HEK293 (cell line): ENCODE measurements at regions not wholly inside any gene's neighbourhood (a gene's known extent, or its start where the extent isn't known, plus 50 kb on each side); places are given as distances from the start of the nearest gene placed in this dataset.

ENCODE experiments used
- HOXA7 ChIP-seq: sonication (generic); formaldehyde crosslinking; IDR thresholded peaks from 2 replicates; pipeline ENCODE4 v1.8.1; 2022; ENCODE audit warnings: missing genetic modification reagents, borderline replicate concordance
- PRDM1 ChIP-seq: fragments of 450-650 bp; formaldehyde crosslinking; IDR thresholded peaks from 2 replicates; pipeline ENCODE4; 2016; ENCODE audit warnings: missing biosample characterization, missing genetic modification characterization
- SP7 ChIP-seq: fragments of 450-650 bp; formaldehyde crosslinking; IDR thresholded peaks from 2 replicates; pipeline ENCODE4 v1.5.1; 2016; ENCODE audit warnings: missing biosample characterization, missing genetic modification characterization
- ZBTB21 ChIP-seq: fragments of 450-650 bp; formaldehyde crosslinking; IDR thresholded peaks from 2 replicates; pipeline ENCODE4 v1.5.1; 2017; ENCODE audit warnings: missing biosample characterization, missing genetic modification characterization
- ZNF174 ChIP-seq: fragments of 450-650 bp; formaldehyde crosslinking; IDR thresholded peaks from 2 replicates; pipeline ENCODE4 v1.5.0; 2017; ENCODE audit warnings: missing biosample characterization, mild to moderate bottlenecking, missing genetic modification characterization
- ZNF184 ChIP-seq: fragments of 450-650 bp; IDR thresholded peaks from 2 replicates; pipeline ENCODE4 v1.5.1; 2018; ENCODE audit warnings: missing biosample characterization, mild to moderate bottlenecking, missing genetic modification characterization
- ZNF747 ChIP-seq: fragments of 450-650 bp; formaldehyde crosslinking; IDR thresholded peaks from 2 replicates; pipeline ENCODE4 v1.5.1; 2016; ENCODE audit warnings: missing biosample characterization, missing genetic modification characterization
- ZNF792 ChIP-seq: fragments of 450-650 bp; formaldehyde crosslinking; IDR thresholded peaks from 2 replicates; pipeline ENCODE4 v1.5.1; 2016; ENCODE audit warnings: missing biosample characterization, missing genetic modification characterization
- TF ChIP-seq, protein P1 (sequence below): fragments of 450-650 bp; formaldehyde crosslinking; IDR thresholded peaks from 2 replicates; pipeline ENCODE4 v1.5.1; 2016; ENCODE audit warnings: missing biosample characterization, missing genetic modification characterization
- TF ChIP-seq, protein P2 (sequence below): IDR thresholded peaks from 2 replicates; pipeline ENCODE4 v1.6.1; 2011; ENCODE audit warnings: mild to moderate bottlenecking, low read depth, low read length, borderline replicate concordance
- TF ChIP-seq, protein P3 (sequence below): fragments of 450-650 bp; IDR thresholded peaks from 2 replicates; pipeline ENCODE4 v1.5.1; 2018; ENCODE audit warnings: missing biosample characterization, mild to moderate bottlenecking, missing genetic modification characterization

DNA sequence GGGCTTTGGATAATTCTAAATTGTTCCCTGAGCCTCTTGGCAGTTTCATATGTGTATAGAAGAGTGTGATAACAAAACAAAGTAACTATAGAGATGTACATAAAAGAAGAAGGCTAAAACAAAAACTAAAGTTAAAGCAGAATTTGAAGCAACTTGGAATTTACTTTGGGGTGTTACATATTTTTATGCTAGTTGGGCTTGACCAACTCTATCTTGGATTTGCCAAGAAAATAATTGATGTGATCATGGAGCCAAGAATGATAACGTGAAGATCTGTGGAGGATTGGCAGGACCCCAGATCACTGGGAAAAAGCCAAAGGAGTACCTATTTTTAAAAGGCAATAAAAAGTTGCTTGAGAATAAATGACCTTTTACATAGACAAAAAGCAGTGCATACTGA, 206.9 kb downstream of the LMO4 start:
- TF ChIP-seq ZBTB21 (no peak), ZNF792 (tag by site-specific recombination) (no peak), HOXA7 (CRISPR knock-in tag) (no peak), SP7 (no peak), ZNF747 (tag by site-specific recombination) (no peak), ZNF174 (no peak), ZNF184 (tag by site-specific recombination) (no peak), PRDM1 (no peak)
- TF ChIP-seq, protein P1, sequence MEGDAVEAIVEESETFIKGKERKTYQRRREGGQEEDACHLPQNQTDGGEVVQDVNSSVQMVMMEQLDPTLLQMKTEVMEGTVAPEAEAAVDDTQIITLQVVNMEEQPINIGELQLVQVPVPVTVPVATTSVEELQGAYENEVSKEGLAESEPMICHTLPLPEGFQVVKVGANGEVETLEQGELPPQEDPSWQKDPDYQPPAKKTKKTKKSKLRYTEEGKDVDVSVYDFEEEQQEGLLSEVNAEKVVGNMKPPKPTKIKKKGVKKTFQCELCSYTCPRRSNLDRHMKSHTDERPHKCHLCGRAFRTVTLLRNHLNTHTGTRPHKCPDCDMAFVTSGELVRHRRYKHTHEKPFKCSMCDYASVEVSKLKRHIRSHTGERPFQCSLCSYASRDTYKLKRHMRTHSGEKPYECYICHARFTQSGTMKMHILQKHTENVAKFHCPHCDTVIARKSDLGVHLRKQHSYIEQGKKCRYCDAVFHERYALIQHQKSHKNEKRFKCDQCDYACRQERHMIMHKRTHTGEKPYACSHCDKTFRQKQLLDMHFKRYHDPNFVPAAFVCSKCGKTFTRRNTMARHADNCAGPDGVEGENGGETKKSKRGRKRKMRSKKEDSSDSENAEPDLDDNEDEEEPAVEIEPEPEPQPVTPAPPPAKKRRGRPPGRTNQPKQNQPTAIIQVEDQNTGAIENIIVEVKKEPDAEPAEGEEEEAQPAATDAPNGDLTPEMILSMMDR (tag by site-specific recombination): no peak
- TF ChIP-seq, protein P2, sequence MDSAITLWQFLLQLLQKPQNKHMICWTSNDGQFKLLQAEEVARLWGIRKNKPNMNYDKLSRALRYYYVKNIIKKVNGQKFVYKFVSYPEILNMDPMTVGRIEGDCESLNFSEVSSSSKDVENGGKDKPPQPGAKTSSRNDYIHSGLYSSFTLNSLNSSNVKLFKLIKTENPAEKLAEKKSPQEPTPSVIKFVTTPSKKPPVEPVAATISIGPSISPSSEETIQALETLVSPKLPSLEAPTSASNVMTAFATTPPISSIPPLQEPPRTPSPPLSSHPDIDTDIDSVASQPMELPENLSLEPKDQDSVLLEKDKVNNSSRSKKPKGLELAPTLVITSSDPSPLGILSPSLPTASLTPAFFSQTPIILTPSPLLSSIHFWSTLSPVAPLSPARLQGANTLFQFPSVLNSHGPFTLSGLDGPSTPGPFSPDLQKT: no peak
- TF ChIP-seq, protein P3, sequence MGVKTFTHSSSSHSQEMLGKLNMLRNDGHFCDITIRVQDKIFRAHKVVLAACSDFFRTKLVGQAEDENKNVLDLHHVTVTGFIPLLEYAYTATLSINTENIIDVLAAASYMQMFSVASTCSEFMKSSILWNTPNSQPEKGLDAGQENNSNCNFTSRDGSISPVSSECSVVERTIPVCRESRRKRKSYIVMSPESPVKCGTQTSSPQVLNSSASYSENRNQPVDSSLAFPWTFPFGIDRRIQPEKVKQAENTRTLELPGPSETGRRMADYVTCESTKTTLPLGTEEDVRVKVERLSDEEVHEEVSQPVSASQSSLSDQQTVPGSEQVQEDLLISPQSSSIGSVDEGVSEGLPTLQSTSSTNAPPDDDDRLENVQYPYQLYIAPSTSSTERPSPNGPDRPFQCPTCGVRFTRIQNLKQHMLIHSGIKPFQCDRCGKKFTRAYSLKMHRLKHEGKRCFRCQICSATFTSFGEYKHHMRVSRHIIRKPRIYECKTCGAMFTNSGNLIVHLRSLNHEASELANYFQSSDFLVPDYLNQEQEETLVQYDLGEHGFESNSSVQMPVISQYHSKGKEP (tag by site-specific recombination): no peak
